ENCODE measurements at regions not wholly inside any gene's neighbourhood (a gene's known extent, or its start where the extent isn't known, plus 50 kb on each side); places are given as distances from the start of the nearest gene placed in this dataset.

DNA sequence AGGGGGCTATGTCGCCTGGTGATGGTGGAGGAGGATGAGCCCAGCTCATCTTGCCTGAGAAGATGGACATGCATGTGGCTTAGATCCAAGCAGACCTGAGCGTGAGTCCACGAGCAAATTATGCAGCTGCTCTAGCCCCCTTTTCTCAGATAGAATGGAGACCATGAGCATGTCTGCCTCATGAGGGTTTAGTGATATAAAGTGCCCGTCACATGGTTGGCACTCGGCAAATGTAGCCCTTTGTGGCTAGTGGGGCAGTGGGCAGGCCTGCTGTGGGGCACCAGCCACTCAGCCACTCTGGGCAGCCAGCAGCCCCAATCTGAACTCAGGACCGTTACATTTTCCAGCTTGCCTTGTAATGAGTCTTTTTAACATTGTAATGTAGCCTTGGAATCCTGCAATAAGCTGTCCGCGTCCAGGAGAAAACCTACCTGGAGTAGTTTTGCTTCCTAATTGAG lies 92.1 kb upstream of the HS6ST1 start:
- intact Hi-C loops (cut with DNase I) = no loop called here
- DNase-seq (no peak), ATAC-seq (no peak)
- Histone ChIP-seq H3K27ac (no peak overlapping the region), H3K9me3 (no peaks in the 10 kb centered on the region), H3K4me1 (no peaks in the 10 kb centered on the region), H3K36me3 (no peaks in the 10 kb centered on the region), H3K4me3 (no peak overlapping the region), H3K27me3 (no peaks in the 10 kb centered on the region)
- TF ChIP-seq, protein P1, sequence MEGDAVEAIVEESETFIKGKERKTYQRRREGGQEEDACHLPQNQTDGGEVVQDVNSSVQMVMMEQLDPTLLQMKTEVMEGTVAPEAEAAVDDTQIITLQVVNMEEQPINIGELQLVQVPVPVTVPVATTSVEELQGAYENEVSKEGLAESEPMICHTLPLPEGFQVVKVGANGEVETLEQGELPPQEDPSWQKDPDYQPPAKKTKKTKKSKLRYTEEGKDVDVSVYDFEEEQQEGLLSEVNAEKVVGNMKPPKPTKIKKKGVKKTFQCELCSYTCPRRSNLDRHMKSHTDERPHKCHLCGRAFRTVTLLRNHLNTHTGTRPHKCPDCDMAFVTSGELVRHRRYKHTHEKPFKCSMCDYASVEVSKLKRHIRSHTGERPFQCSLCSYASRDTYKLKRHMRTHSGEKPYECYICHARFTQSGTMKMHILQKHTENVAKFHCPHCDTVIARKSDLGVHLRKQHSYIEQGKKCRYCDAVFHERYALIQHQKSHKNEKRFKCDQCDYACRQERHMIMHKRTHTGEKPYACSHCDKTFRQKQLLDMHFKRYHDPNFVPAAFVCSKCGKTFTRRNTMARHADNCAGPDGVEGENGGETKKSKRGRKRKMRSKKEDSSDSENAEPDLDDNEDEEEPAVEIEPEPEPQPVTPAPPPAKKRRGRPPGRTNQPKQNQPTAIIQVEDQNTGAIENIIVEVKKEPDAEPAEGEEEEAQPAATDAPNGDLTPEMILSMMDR (IDR thresholded peaks at IDR 0.05) = no peak

- TF ChIP-seq, protein P1 (IDR thresholded peaks at IDR 0.05) = no peak
- Histone ChIP-seq H3K36me3 (no peaks in the 10 kb centered on the region), H3K27me3 (no peaks in the 10 kb centered on the region), H3K4me3 (no peak overlapping the region), H3K9me3 (no peaks in the 10 kb centered on the region), H3K27ac (no peak overlapping the region), H3K4me1 (no peaks in the 10 kb centered on the region)
- no peak for DNase-seq
- ATAC-seq = no peak
- intact Hi-C loops (cut with DNase I) = no loop called here
Measured at GRCh38 chr2:128411431-128411830, 92.8 kb upstream of the HS6ST1 start.

DNA sequence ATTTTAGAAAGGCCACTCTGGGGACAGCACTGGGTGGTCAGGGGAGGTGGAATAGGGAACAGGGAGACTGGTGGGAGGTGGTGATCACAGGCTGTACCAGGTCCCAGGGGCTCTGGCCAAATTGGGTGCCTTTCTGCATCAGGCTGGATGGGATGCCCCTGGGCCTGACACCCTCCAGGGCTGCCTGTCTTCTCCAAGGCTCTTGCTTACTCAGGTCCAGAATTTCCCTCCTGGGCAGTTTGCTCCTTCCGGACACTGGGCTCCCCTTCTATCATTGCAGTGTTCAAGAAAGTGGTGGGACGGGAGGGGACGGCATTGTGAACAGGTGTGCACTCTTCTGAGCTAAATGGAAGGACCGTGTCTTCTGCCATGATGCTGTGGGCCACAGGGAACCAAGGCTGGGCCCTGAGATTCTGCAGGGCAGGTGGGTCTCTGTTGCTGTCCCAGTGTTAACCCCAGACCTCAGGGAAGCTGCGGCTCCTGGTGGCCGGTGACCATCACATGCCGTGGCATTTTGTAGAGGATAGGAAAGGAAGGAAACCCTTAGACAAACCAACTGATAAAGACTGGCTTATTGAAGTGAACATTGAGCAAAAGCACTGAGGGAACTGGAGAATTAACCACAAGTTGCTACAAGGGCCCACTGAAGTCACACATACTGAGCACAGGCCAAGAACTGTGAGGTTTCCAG lies 93.7 kb upstream of the HS6ST1 start:
- DNase-seq (no peak), ATAC-seq (no peak)
- Histone ChIP-seq H3K4me3 (no peak overlapping the region), H3K27me3 (no peaks in the 10 kb centered on the region), H3K36me3 (no peaks in the 10 kb centered on the region), H3K27ac (no peak overlapping the region), H3K9me3 (no peaks in the 10 kb centered on the region), H3K4me1 (no peaks in the 10 kb centered on the region)
- intact Hi-C loops (cut with DNase I) = no loop called here
- TF ChIP-seq, protein P1 (IDR thresholded peaks at IDR 0.05) = no peak

DNA sequence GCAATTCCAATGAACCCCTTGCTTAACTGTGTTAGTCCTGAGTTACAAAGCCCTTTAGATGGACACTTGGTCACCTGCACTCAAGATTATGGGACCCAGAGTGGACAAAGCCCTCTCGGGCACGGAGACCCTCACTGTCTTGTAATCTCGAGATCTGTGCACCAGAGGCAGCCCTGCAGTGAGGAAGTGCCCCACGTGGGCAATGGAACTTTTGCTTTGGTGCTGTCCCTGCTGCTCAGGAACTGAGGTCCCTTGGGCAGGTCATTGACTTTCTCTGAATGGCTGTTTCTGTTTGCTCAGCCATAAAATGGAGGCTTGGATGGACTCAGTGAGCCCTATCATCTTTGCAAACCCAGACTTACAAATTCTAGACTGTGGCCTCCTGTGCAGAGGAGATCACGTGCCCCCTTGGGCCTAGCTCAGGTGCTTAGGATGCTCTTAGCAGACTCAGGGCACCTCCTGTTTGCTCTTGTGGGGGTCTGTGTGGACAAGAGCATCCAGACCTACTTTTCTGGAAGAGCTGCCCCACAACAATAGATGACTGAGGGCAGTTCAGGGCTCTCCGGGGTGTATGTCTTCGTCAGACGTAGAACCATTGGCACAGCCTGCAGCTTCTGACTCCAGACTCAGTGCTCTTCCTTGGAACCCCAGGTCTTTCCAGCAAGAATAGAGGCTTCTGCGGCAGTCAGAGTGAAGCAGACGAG lies 94.5 kb upstream of the HS6ST1 start:
- Histone ChIP-seq H3K4me1 (no peaks in the 10 kb centered on the region), H3K9me3 (no peaks in the 10 kb centered on the region), H3K27me3 (no peaks in the 10 kb centered on the region), H3K4me3 (no peak overlapping the region), H3K36me3 (no peaks in the 10 kb centered on the region), H3K27ac (no peak overlapping the region)
- ATAC-seq (no peak), DNase-seq (peak in 1 of 4 donors; percentile 8)
- TF ChIP-seq, protein P1 (IDR thresholded peaks at IDR 0.05) = no peak
- intact Hi-C loops (cut with DNase I) = no loop called here

DNA sequence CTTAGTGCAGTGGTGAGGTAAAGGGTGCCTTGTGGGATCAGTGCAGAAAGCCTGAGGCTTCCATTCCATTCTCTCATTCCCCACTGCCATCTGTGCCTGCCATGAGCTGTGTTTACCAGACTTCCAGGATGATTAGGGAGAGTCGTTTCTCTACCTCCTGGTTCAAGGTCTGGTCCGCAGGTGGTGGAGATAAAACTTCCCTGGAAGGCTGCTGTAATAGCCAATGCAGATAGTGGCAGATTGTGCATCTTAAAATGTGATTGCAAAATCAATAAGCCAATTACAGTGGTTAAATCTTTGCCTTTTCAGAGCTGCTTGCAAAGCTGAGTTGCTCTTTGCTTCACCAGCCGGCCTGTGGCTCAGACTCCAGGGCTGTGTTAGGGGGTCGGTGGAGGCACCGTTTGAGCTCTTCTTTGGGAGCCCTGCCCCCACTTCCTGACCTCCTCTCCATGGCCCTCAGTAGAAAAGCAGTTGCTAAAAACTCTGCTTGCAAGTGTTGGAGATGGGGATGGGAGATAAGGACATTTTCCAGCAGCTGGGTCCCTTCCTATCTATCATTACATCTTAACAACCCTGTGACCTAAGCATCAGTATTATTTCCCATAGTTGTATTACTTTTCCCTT lies 95.2 kb upstream of the HS6ST1 start:
- Histone ChIP-seq H3K4me3 (no peak overlapping the region), H3K36me3 (no peaks in the 10 kb centered on the region), H3K27ac (no peak overlapping the region), H3K9me3 (no peaks in the 10 kb centered on the region), H3K27me3 (no peaks in the 10 kb centered on the region), H3K4me1 (no peaks in the 10 kb centered on the region)
- TF ChIP-seq, protein P1 (IDR thresholded peaks at IDR 0.05) = no peak
- intact Hi-C loops (cut with DNase I) = no loop called here
- ATAC-seq (no peak), DNase-seq (peak in 1 of 4 donors; percentile 2)
